ENCODE measurements at regions not wholly inside any gene's neighbourhood (a gene's known extent, or its start where the extent isn't known, plus 50 kb on each side); places are given as distances from the start of the nearest gene placed in this dataset.

DNA sequence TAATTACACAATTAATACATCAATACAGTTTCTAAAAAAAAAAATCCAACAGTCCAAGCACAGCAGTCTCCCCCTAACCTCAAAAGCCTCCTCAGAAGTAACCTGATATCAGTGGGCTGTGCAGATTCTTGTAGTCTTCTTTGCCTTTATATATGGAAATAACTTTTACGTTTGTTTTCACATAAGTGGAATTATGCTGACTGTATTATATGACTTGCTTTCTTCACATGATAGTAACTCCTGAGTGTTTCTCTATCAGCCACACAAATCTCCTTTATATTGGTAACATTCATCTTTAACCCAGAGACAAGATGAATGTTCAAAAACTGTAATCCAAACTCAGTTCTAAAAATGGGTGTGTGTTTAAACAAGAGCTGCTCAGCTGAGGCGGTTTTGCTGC lies 71.9 kb upstream of the FANCC start (continued):
- no peak for TF ChIP-seq SRF (IDR thresholded peaks at IDR 0.05; ENCODE audit: low read depth)

DNA sequence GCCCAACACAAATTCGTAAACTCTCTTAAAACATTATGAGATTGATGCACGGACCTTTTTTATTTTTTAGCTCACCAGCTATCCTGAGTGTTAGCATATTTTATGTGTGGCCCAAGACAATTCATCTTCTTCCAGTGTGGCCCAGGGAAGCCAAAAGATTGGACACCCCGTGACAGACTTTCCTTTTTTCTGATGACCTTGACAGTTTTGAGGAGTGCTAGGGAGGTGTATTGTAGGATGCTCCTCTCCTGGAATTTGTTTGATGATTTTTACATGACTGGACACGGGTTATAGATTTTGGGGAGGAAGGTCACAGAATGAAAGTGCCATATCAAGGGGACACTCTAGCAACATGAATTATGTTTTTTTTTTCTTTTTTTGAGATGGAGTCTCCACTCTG lies 69.3 kb upstream of the FANCC start:
- Histone ChIP-seq H3K79me2 (ENCODE audit: insufficient read depth, low read length) (no peaks in the 10 kb centered on the region), H3K4me3 (replicated peaks in 1 of 2; ENCODE audit: low read depth in 1 of 2, low read length in 2 of 2) (no peak overlapping the region), H3K36me3 (ENCODE audit: control insufficient read depth in 1 of 2, insufficient read depth in 2 of 2, low read length in 2 of 2) (no peaks in the 10 kb centered on the region), H3K4me1 (ENCODE audit: control insufficient read depth in 1 of 2, insufficient read depth in 2 of 2, low read length in 2 of 2) (peaks cover 26 to 37% of the 10 kb centered on the region in 2 experiments), H3K9me3 (ENCODE audit: control insufficient read depth in 1 of 2, insufficient read depth in 1 of 2, low read depth in 1 of 2, low read length in 2 of 2) (no peaks in the 10 kb centered on the region), H3K9ac (ENCODE audit: low read length) (no peak overlapping the region), H3K27ac (ENCODE audit: low read depth, low read length) (no peak overlapping the region), H4K20me1 (ENCODE audit: insufficient read depth) (no peaks in the 10 kb centered on the region), H2AFZ (ENCODE audit: low read depth, low read length, poor library complexity, severe bottlenecking) (no peak overlapping the region), H3K9me2 (ENCODE audit: insufficient read depth) (no peaks in the 10 kb centered on the region), H3K4me2 (ENCODE audit: low read length) (no peak overlapping the region), H3K27me3 (ENCODE audit: insufficient read depth, low read length) (no peaks in the 10 kb centered on the region)
- TF ChIP-seq, protein P1, sequence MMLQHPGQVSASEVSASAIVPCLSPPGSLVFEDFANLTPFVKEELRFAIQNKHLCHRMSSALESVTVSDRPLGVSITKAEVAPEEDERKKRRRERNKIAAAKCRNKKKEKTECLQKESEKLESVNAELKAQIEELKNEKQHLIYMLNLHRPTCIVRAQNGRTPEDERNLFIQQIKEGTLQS (IDR thresholded peaks at IDR 0.05) = no peak
- TF ChIP-seq ZNF274 (IDR thresholded peaks at IDR 0.05; ENCODE audit: low read depth, low read length) (no peak), CBX3 (IDR thresholded peaks at IDR 0.05; ENCODE audit: low read depth) (no peak), JUND (IDR thresholded peaks at IDR 0.05) (no peak), SRF (IDR thresholded peaks at IDR 0.05; ENCODE audit: low read depth) (no peak), POLR2A (IDR thresholded peaks at IDR 0.05; ENCODE audit: borderline replicate concordance, extremely low read depth, insufficient read depth, insufficient read length) (no peak), TCF7L2 (IDR thresholded peaks at IDR 0.05; ENCODE audit: borderline replicate concordance, extremely low read depth, insufficient read depth, insufficient read length) (no peak), EZH2phosphoT487 (IDR thresholded peaks at IDR 0.05; ENCODE audit: borderline replicate concordance) (no peak), POLR2AphosphoS5 (IDR thresholded peaks at IDR 0.05; ENCODE audit: low read depth, low read length) (no peak), ELF1 (IDR thresholded peaks at IDR 0.05; ENCODE audit: borderline replicate concordance, low read depth) (no peak), RAD21 (IDR thresholded peaks at IDR 0.05; ENCODE audit: low read depth) (no peak), YY1 (IDR thresholded peaks at IDR 0.05; ENCODE audit: extremely low read depth, insufficient replicate concordance, low read depth, low read length) (no peak)
- TF ChIP-seq, protein P2, sequence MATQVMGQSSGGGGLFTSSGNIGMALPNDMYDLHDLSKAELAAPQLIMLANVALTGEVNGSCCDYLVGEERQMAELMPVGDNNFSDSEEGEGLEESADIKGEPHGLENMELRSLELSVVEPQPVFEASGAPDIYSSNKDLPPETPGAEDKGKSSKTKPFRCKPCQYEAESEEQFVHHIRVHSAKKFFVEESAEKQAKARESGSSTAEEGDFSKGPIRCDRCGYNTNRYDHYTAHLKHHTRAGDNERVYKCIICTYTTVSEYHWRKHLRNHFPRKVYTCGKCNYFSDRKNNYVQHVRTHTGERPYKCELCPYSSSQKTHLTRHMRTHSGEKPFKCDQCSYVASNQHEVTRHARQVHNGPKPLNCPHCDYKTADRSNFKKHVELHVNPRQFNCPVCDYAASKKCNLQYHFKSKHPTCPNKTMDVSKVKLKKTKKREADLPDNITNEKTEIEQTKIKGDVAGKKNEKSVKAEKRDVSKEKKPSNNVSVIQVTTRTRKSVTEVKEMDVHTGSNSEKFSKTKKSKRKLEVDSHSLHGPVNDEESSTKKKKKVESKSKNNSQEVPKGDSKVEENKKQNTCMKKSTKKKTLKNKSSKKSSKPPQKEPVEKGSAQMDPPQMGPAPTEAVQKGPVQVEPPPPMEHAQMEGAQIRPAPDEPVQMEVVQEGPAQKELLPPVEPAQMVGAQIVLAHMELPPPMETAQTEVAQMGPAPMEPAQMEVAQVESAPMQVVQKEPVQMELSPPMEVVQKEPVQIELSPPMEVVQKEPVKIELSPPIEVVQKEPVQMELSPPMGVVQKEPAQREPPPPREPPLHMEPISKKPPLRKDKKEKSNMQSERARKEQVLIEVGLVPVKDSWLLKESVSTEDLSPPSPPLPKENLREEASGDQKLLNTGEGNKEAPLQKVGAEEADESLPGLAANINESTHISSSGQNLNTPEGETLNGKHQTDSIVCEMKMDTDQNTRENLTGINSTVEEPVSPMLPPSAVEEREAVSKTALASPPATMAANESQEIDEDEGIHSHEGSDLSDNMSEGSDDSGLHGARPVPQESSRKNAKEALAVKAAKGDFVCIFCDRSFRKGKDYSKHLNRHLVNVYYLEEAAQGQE (IDR thresholded peaks at IDR 0.05; ENCODE audit: low read depth) = no peak
- TF ChIP-seq, protein P3, sequence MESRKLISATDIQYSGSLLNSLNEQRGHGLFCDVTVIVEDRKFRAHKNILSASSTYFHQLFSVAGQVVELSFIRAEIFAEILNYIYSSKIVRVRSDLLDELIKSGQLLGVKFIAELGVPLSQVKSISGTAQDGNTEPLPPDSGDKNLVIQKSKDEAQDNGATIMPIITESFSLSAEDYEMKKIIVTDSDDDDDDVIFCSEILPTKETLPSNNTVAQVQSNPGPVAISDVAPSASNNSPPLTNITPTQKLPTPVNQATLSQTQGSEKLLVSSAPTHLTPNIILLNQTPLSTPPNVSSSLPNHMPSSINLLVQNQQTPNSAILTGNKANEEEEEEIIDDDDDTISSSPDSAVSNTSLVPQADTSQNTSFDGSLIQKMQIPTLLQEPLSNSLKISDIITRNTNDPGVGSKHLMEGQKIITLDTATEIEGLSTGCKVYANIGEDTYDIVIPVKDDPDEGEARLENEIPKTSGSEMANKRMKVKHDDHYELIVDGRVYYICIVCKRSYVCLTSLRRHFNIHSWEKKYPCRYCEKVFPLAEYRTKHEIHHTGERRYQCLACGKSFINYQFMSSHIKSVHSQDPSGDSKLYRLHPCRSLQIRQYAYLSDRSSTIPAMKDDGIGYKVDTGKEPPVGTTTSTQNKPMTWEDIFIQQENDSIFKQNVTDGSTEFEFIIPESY (IDR thresholded peaks at IDR 0.05; ENCODE audit: extremely low read depth, insufficient replicate concordance, low read length) = no peak
- ATAC-seq (no peak), DNase-seq (ENCODE audit: low read depth, low spot score) (no peak)
- CTCF ChIA-PET = no interaction called here
- RAD21 ChIA-PET (ENCODE audit: low non-redundant PET in 1 of 2, low total read pairs in 2 of 2, uncharacterized antibody in 2 of 2, unreplicated experiment in 2 of 2) = no interaction called here
- POLR2A ChIA-PET = no interaction called here
- no TSS peak for BruUV-seq (replicated peaks)
- intact Hi-C loops (cut with micrococcal nuclease) = no loop called here

Data from HCT116 (cell line).